IPS DF 4.7 (cell line): ENCODE measurements at regions not wholly inside any gene's neighbourhood (a gene's known extent, or its start where the extent isn't known, plus 50 kb on each side); places are given as distances from the start of the nearest gene placed in this dataset.
"Not testable (repeated sequence)": the region's sequence is repeated elsewhere in the genome, so short reads cannot be mapped to it uniquely, and the experiment has no call there.

Source experiments
- DNase-seq: peaks from one replicate; pipeline ENCODE4 v3.0.0-alpha.2; 2013; ENCODE audit warnings: low spot score; ENCODE audit errors: extremely low read depth

GRCh38 chr4:74544655-74545361, 99.9 kb downstream of the AREG start:
- DNase-seq = no peak

GRCh38 chr4:74545448-74545847, 100.5 kb downstream of the AREG start:
- no peak for DNase-seq

- DNase-seq = no peak
Observed at GRCh38 chr4:74546057-74546456, 101.1 kb downstream of the AREG start.

GRCh38 chr4:74547042-74547441, 102.1 kb downstream of the AREG start:
- DNase-seq = no peak

GRCh38 chr4:74548561-74548960, 103.6 kb downstream of the AREG start:
- no peak for DNase-seq

GRCh38 chr4:74549936-74550335, 105.0 kb downstream of the AREG start:
- DNase-seq = no peak

GRCh38 chr4:74555231-74555630, 110.3 kb downstream of the AREG start:
- no peak for DNase-seq

- no peak for DNase-seq
Observed at GRCh38 chr4:74555843-74556242, 110.9 kb downstream of the AREG start.

- no peak for DNase-seq
Observed at GRCh38 chr4:74559853-74560252, 114.9 kb downstream of the AREG start.

GRCh38 chr4:74567981-74568380, 123.0 kb downstream of the AREG start:
- no peak for DNase-seq

GRCh38 chr4:74570095-74570494, 125.2 kb downstream of the AREG start:
- no peak for DNase-seq

- no peak for DNase-seq
Observed at GRCh38 chr4:74578329-74578728, 133.4 kb downstream of the AREG start.

GRCh38 chr4:74578865-74579264, 133.9 kb downstream of the AREG start:
- DNase-seq = not testable (repeated sequence)

- no peak for DNase-seq
Observed at GRCh38 chr4:74583089-74583700, 138.3 kb downstream of the AREG start.

GRCh38 chr4:74583757-74584156, 138.8 kb downstream of the AREG start:
- DNase-seq = no peak

GRCh38 chr4:74588350-74588749, 143.4 kb downstream of the AREG start:
- DNase-seq = no peak

GRCh38 chr4:74590476-74590875, 145.5 kb downstream of the AREG start:
- no peak for DNase-seq

GRCh38 chr4:74598611-74599325, 153.8 kb downstream of the AREG start:
- DNase-seq = no peak

- DNase-seq = no peak
Observed at GRCh38 chr4:74603186-74603585, 158.2 kb downstream of the AREG start.

GRCh38 chr4:74608151-74608949, 163.4 kb downstream of the AREG start:
- no peak for DNase-seq

- DNase-seq = no peak
Observed at GRCh38 chr4:74610491-74610890, 165.6 kb downstream of the AREG start.

GRCh38 chr4:74612837-74613236, 167.9 kb downstream of the AREG start:
- no peak for DNase-seq
